SK-N-SH (cell line): ENCODE measurements at regions not wholly inside any gene's neighbourhood (a gene's known extent, or its start where the extent isn't known, plus 50 kb on each side); places are given as distances from the start of the nearest gene placed in this dataset.

ENCODE experiments used
- CTCF ChIA-PET: fragments of 300-600, 350-600 bp; formaldehyde crosslinking; extraction: SDS; loops from one replicate; lab custom pipeline; 2021; lab: Yijun Ruan, JAX
- POLR2A ChIA-PET: fragments of 350-600 bp; sonication (Branson Sonifier 250); formaldehyde crosslinking; extraction: SDS; loops from one replicate; lab custom pipeline; 2020; ENCODE audit warnings: antibody characterized with exemption, inconsistent platforms; lab: Yijun Ruan, JAX
- DNase-seq: peaks from one replicate; pipeline ENCODE4 v3.0.0; 2012
- H2AFZ ChIP-seq: fragments of 200-600 bp; sonication (generic); 2 replicates; pipeline ENCODE4 v1.8.1; 2016; ENCODE audit warnings: antibody characterized with exemption, mild to moderate bottlenecking, low read depth
- H3F3A ChIP-seq: fragments of 200-600 bp; sonication (generic); replicated peaks from 2 replicates; pipeline ENCODE3; 2016; ENCODE audit warnings: antibody characterized with exemption, mild to moderate bottlenecking; ENCODE audit not compliant: insufficient read depth
- H3K27ac ChIP-seq, 2 experiments: fragments of 200-500 bp in 1 of 2; fragments of 200-600 bp in 1 of 2; sonication (Bioruptor generic) in 1 of 2; sonication (generic), shearing (Covaris generic) in 1 of 2; 2 replicates each; pipeline versions ENCODE4 v1.5.1 to v1.6.1; 2014 to 2016; ENCODE audit warnings: low read depth in 2 of 2, inconsistent platforms in 1 of 2, low read length in 1 of 2, mild to moderate bottlenecking in 1 of 2, mixed read lengths in 1 of 2
- H3K27me3 ChIP-seq: fragments of 200-600 bp; sonication (generic), shearing (Covaris generic); 2 replicates; pipeline ENCODE4 v1.6.1; 2016; ENCODE audit warnings: mixed run types; ENCODE audit not compliant: insufficient read depth
- H3K36me3 ChIP-seq, 2 experiments: fragments of 200-500 bp in 1 of 2; fragments of 200-600 bp in 1 of 2; sonication (Bioruptor generic) in 1 of 2; sonication (generic) in 1 of 2; replicated peaks in 1 of 2; 2 replicates each; pipeline versions ENCODE3 to v1.5.1; 2014 to 2016; ENCODE audit warnings: low read length in 1 of 2, mild to moderate bottlenecking in 1 of 2; ENCODE audit not compliant: insufficient read depth in 2 of 2, control insufficient read depth in 1 of 2
- H3K4me1 ChIP-seq, 2 experiments: fragments of 200-500 bp in 1 of 2; fragments of 200-600 bp in 1 of 2; sonication (Bioruptor generic) in 1 of 2; sonication (generic), shearing (Covaris generic) in 1 of 2; 2 replicates each; pipeline versions ENCODE4 v1.5.1 to v1.6.1; 2014 to 2016; ENCODE audit warnings: low read depth in 1 of 2, low read length in 1 of 2, mixed run types in 1 of 2; ENCODE audit not compliant: insufficient read depth in 2 of 2, control insufficient read depth in 1 of 2
- H3K4me2 ChIP-seq: fragments of 200-600 bp; sonication (generic), shearing (Covaris generic); 2 replicates; pipeline ENCODE4 v1.6.1; 2017; ENCODE audit warnings: mixed run types
- H3K4me3 ChIP-seq, 2 experiments: fragments of 200-500 bp in 1 of 2; fragments of 200-600 bp in 1 of 2; sonication (Bioruptor generic) in 1 of 2; sonication (generic), shearing (Covaris generic) in 1 of 2; 2 replicates each; pipeline versions ENCODE4 v1.5.1 to v1.8.1; 2014 to 2016; ENCODE audit warnings: low read depth in 2 of 2, inconsistent platforms in 1 of 2, low read length in 1 of 2, mild to moderate bottlenecking in 1 of 2, mixed read lengths in 1 of 2, moderate library complexity in 1 of 2
- H3K79me2 ChIP-seq: fragments of 200-600 bp; sonication (generic); 2 replicates; pipeline ENCODE4 v1.8.1; 2017; ENCODE audit warnings: mild to moderate bottlenecking; ENCODE audit not compliant: insufficient read depth
- H3K9ac ChIP-seq: fragments of 200-600 bp; sonication (generic); 2 replicates; pipeline ENCODE4 v1.6.1; 2017; ENCODE audit warnings: mixed run types
- H3K9me2 ChIP-seq: fragments of 200-600 bp; sonication (generic); 2 replicates; pipeline ENCODE4 v1.6.1; 2017; ENCODE audit warnings: mixed run types
- H3K9me3 ChIP-seq: fragments of 200-600 bp; sonication (generic); 2 replicates; pipeline ENCODE4 v1.6.1; 2017; ENCODE audit warnings: mixed run types, mild to moderate bottlenecking, moderate library complexity
- H4K20me1 ChIP-seq: fragments of 200-600 bp; sonication (generic); 2 replicates; pipeline ENCODE4 v1.6.1; 2017; ENCODE audit warnings: mild to moderate bottlenecking, mixed run types; ENCODE audit not compliant: insufficient read depth
- EP300 ChIP-seq, 2 experiments: IDR thresholded peaks; 2 replicates each; pipeline versions ENCODE4 v1.4.0 to v1.6.1; 2012; ENCODE audit warnings: borderline replicate concordance in 1 of 2, low read depth in 1 of 2, low read length in 1 of 2
- EZH2phosphoT487 ChIP-seq: fragments of 200-600 bp; sonication (generic); IDR thresholded peaks from 2 replicates; pipeline ENCODE4 v1.6.1; 2017; ENCODE audit warnings: low read depth, mixed run types, mild to moderate bottlenecking, antibody characterized with exemption, moderate library complexity, borderline replicate concordance
- FOXJ3 ChIP-seq: sonication (generic); formaldehyde crosslinking; IDR thresholded peaks from 2 replicates; pipeline ENCODE4 v1.5.1; 2020; ENCODE audit warnings: mild to moderate bottlenecking, missing genetic modification reagents
- GATA2 ChIP-seq: sonication (generic); formaldehyde crosslinking; IDR thresholded peaks from 2 replicates; pipeline ENCODE4 v1.5.0; 2020; ENCODE audit warnings: mild to moderate bottlenecking, missing genetic modification reagents
- MEF2A ChIP-seq: IDR thresholded peaks from 2 replicates; pipeline ENCODE4 v1.4.0; 2012; ENCODE audit warnings: low read depth, borderline replicate concordance
- PBX3 ChIP-seq: IDR thresholded peaks from 2 replicates; pipeline ENCODE4; 2012
- POLR2AphosphoS5 ChIP-seq: IDR thresholded peaks from 2 replicates; pipeline ENCODE4 v1.6.1; 2012; ENCODE audit warnings: low read depth, low read length
- RAD21 ChIP-seq: IDR thresholded peaks from 2 replicates; pipeline ENCODE4 v1.6.1; 2012; ENCODE audit warnings: mild to moderate bottlenecking, low read length
- RFX5 ChIP-seq: IDR thresholded peaks from 2 replicates; pipeline ENCODE4 v1.6.1; 2012; ENCODE audit warnings: mild to moderate bottlenecking, improper control_type of control experiment, low read length
- RXRA ChIP-seq: IDR thresholded peaks from 2 replicates; pipeline ENCODE4 v1.4.0; 2012; ENCODE audit warnings: low read depth, mild to moderate bottlenecking, borderline replicate concordance
- TAF1 ChIP-seq: IDR thresholded peaks from 2 replicates; pipeline ENCODE4 v1.6.1; 2012; ENCODE audit warnings: low read depth, mild to moderate bottlenecking, low read length, moderate library complexity, borderline replicate concordance
- TEAD4 ChIP-seq: IDR thresholded peaks from 2 replicates; pipeline ENCODE4 v1.4.0; 2012; ENCODE audit warnings: mild to moderate bottlenecking, borderline replicate concordance; ENCODE audit not compliant: insufficient read depth
- USF1 ChIP-seq: IDR thresholded peaks from 2 replicates; pipeline ENCODE4 v1.4.0; 2012; ENCODE audit warnings: low read depth, borderline replicate concordance
- ZBTB33 ChIP-seq: IDR thresholded peaks from 2 replicates; pipeline ENCODE4 v1.4.0; 2012; ENCODE audit warnings: low read depth, borderline replicate concordance
- WGBS: methylation state at CpG from one replicate; pipeline ENCODE4 v1.1.6; 2017; ENCODE audit warnings: low lambda C conversion rate; 5-methylcytosine and 5-hydroxymethylcytosine counted together
- TF ChIP-seq, protein P1 (sequence below): fragments of 200-600 bp; sonication (generic); IDR thresholded peaks from 2 replicates; pipeline ENCODE4 v1.6.1; 2017; ENCODE audit warnings: antibody characterized with exemption, mild to moderate bottlenecking, moderate library complexity
- TF ChIP-seq, protein P2 (sequence below): fragments of 150-350 bp; IDR thresholded peaks from 2 replicates; pipeline ENCODE4 v1.6.1; 2016; ENCODE audit warnings: mild to moderate bottlenecking, low read depth, low read length

GRCh38 chr2:122681626-122682025 lies 926.2 kb downstream of the TSN start:
- Histone ChIP-seq H3F3A (no peaks in the 10 kb centered on the region), H3K27ac (no peak overlapping the region), H4K20me1 (no peaks in the 10 kb centered on the region), H3K9me3 (no peaks in the 10 kb centered on the region), H3K9me2 (no peaks in the 10 kb centered on the region), H3K79me2 (no peaks in the 10 kb centered on the region), H3K4me1 (no peaks in the 10 kb centered on the region; a peak in 1 of 4 replicates), H3K4me3 (no peak overlapping the region), H3K36me3 (no peaks in the 10 kb centered on the region), H3K9ac (no peak overlapping the region), H3K4me2 (no peak overlapping the region), H2AFZ (no peak overlapping the region), H3K27me3 (no peaks in the 10 kb centered on the region)
- CTCF ChIA-PET = interaction anchor here (1.2 kb wide), 1 partner anchor 24 kb away, joined by 3 read pairs; no protein-coding TSS in a partner anchor
- 13% methylated on average over 1 of the region's 1 CpG for WGBS
- POLR2A ChIA-PET = no interaction called here
- TF ChIP-seq USF1 (no peak), RAD21 (no peak), TEAD4 (no peak), POLR2AphosphoS5 (no peak), RXRA (no peak), EP300 (IDR thresholded peaks at IDR 0.05; ENCODE audit: borderline replicate concordance in 1 of 2, low read depth in 1 of 2, low read length in 1 of 2) (no peak), RFX5 (no peak), TAF1 (no peak), EZH2phosphoT487 (no peak), MEF2A (no peak)
- DNase-seq = no peak

DNA sequence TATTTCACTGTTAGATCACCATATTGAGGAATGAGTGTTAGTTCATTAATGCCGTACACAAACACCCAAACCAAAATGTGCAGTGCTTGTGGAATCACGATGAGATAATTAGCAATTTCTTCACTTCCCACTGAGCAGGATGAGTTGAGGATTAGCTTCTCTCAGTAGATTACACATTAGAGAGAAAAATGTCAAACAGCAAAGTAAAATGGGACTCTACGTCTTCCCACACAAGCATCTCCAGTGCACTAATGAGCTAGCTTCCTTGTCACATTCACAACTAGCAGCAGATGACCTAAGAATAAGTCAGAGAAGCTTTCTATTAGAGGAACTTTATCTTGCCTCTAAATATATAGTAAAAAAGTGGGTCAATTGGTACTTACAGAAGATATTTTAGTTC lies 926.9 kb downstream of the TSN start:
- no peaks in the 10 kb centered on the region for H3K9me2 ChIP-seq
- H4K20me1 ChIP-seq = no peaks in the 10 kb centered on the region
- H3K4me2 ChIP-seq = no peak overlapping the region
- H3K4me3 ChIP-seq = no peak overlapping the region
- POLR2A ChIA-PET = no interaction called here
- CTCF ChIA-PET = interaction anchor here (1.2 kb wide), 1 partner anchor 25 kb away, joined by 3 read pairs; no protein-coding TSS in a partner anchor
- no peak overlapping the region for H3K27ac ChIP-seq
- H3K27me3 ChIP-seq = no peaks in the 10 kb centered on the region
- H3K36me3 ChIP-seq = no peaks in the 10 kb centered on the region
- DNase-seq = no peak
- H3K79me2 ChIP-seq = no peaks in the 10 kb centered on the region
- H2AFZ ChIP-seq = no peak overlapping the region
- H3K9ac ChIP-seq = no peak overlapping the region
- 51% methylated on average over 3 of the region's 3 CpGs for WGBS
- no peaks in the 10 kb centered on the region; a peak in 1 of 4 replicates for H3K4me1 ChIP-seq
- no peaks in the 10 kb centered on the region for H3F3A ChIP-seq
- no peaks in the 10 kb centered on the region for H3K9me3 ChIP-seq
- TF ChIP-seq, protein P1, sequence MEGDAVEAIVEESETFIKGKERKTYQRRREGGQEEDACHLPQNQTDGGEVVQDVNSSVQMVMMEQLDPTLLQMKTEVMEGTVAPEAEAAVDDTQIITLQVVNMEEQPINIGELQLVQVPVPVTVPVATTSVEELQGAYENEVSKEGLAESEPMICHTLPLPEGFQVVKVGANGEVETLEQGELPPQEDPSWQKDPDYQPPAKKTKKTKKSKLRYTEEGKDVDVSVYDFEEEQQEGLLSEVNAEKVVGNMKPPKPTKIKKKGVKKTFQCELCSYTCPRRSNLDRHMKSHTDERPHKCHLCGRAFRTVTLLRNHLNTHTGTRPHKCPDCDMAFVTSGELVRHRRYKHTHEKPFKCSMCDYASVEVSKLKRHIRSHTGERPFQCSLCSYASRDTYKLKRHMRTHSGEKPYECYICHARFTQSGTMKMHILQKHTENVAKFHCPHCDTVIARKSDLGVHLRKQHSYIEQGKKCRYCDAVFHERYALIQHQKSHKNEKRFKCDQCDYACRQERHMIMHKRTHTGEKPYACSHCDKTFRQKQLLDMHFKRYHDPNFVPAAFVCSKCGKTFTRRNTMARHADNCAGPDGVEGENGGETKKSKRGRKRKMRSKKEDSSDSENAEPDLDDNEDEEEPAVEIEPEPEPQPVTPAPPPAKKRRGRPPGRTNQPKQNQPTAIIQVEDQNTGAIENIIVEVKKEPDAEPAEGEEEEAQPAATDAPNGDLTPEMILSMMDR = no peak
- TF ChIP-seq, protein P2, sequence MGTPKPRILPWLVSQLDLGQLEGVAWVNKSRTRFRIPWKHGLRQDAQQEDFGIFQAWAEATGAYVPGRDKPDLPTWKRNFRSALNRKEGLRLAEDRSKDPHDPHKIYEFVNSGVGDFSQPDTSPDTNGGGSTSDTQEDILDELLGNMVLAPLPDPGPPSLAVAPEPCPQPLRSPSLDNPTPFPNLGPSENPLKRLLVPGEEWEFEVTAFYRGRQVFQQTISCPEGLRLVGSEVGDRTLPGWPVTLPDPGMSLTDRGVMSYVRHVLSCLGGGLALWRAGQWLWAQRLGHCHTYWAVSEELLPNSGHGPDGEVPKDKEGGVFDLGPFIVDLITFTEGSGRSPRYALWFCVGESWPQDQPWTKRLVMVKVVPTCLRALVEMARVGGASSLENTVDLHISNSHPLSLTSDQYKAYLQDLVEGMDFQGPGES = no peak
- TF ChIP-seq ZBTB33 (no peak), GATA2 (CRISPR knock-in tag) (no peak), RFX5 (no peak), TAF1 (no peak), FOXJ3 (CRISPR knock-in tag) (no peak), PBX3 (no peak), RXRA (no peak)
